ENCODE measurements at regions not wholly inside any gene's neighbourhood (a gene's known extent, or its start where the extent isn't known, plus 50 kb on each side); places are given as distances from the start of the nearest gene placed in this dataset.

DNA sequence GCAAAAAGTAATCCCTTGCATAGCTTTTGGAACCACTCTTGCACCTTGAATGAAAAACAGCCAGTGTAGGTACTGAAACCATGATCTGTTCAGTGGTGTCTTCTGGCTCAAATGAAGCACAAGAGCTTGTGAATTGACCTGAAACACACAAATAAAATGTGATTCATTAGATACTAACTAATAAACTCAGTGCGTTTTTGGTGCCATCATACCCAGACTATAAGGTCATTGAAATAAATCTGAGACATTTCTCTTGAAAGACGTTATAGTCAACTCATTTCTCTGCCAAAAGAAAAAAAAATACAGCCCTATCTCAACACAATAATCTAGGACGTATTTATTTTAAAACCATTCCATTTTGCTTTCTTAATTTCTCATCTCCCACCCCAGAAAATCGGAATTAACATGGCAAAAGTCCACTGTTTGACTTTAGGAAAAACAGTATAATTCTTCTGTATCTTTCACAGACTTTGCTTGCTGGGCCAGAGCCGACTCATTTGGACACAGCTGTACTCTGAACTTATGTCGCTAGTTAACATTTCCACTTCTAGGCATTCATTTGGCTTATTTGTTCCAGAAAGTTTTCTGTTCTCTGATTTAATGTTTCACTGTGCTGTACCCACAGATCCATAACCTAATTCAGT lies 284.9 kb upstream of the TBL1XR1 start:
- DNase-seq (ENCODE audit: low spot score) = no peak
- TF ChIP-seq CTCF (IDR thresholded peaks at IDR 0.05; ENCODE audit: extremely low read depth, missing control alignments) = no peak

- TF ChIP-seq CTCF (IDR thresholded peaks at IDR 0.05; ENCODE audit: extremely low read depth, missing control alignments) = no peak
- DNase-seq (ENCODE audit: low spot score) = no peak
Measured at GRCh38 chr3:177483182-177483967, 286.1 kb upstream of the TBL1XR1 start.

DNA sequence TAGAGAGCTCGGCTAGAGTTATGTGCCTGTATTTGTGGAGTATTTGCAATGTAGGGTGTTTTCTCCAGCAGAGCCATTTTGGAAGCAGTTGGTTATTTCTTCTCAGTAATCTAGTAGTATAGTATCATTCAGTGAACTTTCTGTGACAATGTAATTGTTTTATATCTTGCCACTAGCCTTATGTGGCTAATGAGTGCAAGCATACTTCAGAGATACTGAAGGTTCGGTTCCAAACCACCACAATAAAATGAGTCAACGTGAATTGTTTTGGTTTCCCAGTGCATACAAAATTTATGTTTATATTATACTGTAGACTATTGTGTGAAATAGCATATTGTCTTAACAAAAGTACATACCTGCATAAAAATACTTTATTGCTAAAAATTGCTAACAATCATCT lies 286.9 kb upstream of the TBL1XR1 start:
- no peak for TF ChIP-seq CTCF (IDR thresholded peaks at IDR 0.05; ENCODE audit: extremely low read depth, missing control alignments)
- no peak for DNase-seq (ENCODE audit: low spot score)

- DNase-seq (ENCODE audit: low spot score) = no peak
- no peak for TF ChIP-seq CTCF (IDR thresholded peaks at IDR 0.05; ENCODE audit: extremely low read depth, missing control alignments)
Measured at GRCh38 chr3:177484926-177485325, 287.6 kb upstream of the TBL1XR1 start.

DNA sequence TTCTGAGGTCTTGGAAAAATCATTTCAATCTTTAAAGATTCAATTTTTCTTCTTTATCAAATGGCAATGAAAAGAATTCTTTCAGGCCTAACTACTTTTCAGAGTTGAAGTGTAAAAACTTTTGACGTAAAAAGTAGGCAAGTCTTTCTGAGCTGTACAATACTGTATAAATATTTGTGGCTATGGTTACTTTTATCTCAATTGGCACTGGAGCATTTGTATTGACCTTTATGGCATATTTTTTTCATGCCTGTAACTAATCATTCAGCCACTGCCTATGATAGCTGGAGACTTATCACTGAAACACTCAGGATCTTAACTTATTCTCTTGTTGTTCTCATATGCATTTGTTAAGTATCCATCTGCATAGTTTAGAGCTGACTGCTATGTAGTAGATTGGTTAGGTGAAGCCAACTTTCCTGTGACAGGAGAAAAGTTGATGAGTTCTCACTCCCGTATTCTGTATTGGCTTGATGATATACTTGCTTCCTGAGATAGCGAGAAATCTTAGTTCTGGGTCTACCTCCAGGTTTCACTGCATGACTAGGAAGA lies 290.4 kb upstream of the TBL1XR1 start:
- no peak for TF ChIP-seq CTCF (IDR thresholded peaks at IDR 0.05; ENCODE audit: extremely low read depth, missing control alignments)
- DNase-seq (ENCODE audit: low spot score) = no peak

GRCh38 chr3:177488740-177489139 lies 291.5 kb upstream of the TBL1XR1 start:
- no peak for DNase-seq (ENCODE audit: low spot score)
- no peak for TF ChIP-seq CTCF (IDR thresholded peaks at IDR 0.05; ENCODE audit: extremely low read depth, missing control alignments)

GRCh38 chr3:177490626-177491025 lies 293.3 kb upstream of the TBL1XR1 start:
- no peak for TF ChIP-seq CTCF (IDR thresholded peaks at IDR 0.05; ENCODE audit: extremely low read depth, missing control alignments)
- no peak for DNase-seq (ENCODE audit: low spot score)
